ENCODE measurements at regions not wholly inside any gene's neighbourhood (a gene's known extent, or its start where the extent isn't known, plus 50 kb on each side); places are given as distances from the start of the nearest gene placed in this dataset.

DNA sequence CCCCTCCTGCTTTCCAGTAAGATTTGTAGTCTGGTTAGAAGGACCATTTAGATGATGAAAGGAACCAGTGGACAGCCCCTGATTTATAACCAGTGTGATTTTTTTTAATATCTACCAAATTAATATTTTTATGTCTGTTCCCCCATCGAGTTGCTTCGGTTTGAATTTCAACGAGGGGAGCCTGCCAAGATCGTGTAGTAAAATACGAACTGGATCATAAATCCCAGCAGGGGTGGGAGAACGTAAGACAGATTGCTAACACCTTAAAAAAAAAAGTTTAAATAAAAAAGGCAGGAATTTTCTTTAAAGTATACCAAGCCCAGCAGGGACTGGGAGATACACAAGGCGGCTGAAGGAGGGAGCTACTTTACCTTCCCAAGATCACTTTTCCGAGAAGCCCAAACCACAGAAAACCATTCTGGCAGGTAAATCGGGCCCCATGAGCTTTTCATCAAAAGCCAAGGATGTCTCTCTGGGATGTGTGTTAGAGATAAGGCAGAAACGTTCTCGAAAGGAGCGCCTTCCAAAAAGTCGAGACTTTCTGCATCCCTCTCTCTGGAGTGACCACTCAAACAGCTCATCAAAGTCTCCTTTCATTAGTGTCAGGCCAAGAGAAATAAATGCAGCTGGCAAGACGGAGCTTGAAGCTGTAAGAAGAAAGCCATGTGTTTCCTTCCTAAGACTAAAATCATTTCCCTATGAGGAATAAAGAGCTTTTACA is 270.5 kb upstream of the NFE2L3 start:
- Histone ChIP-seq H3K4me1 (ENCODE audit: insufficient read depth, low read length) (no peaks in the 10 kb centered on the region), H3K9me3 (ENCODE audit: insufficient read depth, low read depth, low read length) (no peaks in the 10 kb centered on the region), H3K4me3 (ENCODE audit: insufficient read depth, low read depth, low read length) (no peak overlapping the region), H3K79me2 (ENCODE audit: insufficient read depth, low read length) (no peaks in the 10 kb centered on the region), H3K4me2 (ENCODE audit: low read length) (no peak overlapping the region), H3K9ac (ENCODE audit: low read length) (no peak overlapping the region), H3K27ac (ENCODE audit: low read depth, low read length) (no peak overlapping the region), H3K36me3 (ENCODE audit: insufficient read depth, low read length) (no peaks in the 10 kb centered on the region), H3K27me3 (ENCODE audit: insufficient read depth, low read length) (peaks cover 11% of the 10 kb centered on the region), H4K20me1 (ENCODE audit: insufficient read depth, low read length) (no peaks in the 10 kb centered on the region), H2AFZ (ENCODE audit: low read depth, low read length) (no peak overlapping the region)
- no peak for TF ChIP-seq EZH2 (IDR thresholded peaks at IDR 0.05; ENCODE audit: insufficient read depth, low read length)
- TF ChIP-seq, protein P1, sequence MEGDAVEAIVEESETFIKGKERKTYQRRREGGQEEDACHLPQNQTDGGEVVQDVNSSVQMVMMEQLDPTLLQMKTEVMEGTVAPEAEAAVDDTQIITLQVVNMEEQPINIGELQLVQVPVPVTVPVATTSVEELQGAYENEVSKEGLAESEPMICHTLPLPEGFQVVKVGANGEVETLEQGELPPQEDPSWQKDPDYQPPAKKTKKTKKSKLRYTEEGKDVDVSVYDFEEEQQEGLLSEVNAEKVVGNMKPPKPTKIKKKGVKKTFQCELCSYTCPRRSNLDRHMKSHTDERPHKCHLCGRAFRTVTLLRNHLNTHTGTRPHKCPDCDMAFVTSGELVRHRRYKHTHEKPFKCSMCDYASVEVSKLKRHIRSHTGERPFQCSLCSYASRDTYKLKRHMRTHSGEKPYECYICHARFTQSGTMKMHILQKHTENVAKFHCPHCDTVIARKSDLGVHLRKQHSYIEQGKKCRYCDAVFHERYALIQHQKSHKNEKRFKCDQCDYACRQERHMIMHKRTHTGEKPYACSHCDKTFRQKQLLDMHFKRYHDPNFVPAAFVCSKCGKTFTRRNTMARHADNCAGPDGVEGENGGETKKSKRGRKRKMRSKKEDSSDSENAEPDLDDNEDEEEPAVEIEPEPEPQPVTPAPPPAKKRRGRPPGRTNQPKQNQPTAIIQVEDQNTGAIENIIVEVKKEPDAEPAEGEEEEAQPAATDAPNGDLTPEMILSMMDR (IDR thresholded peaks at IDR 0.05; ENCODE audit: insufficient read depth, low read depth, low read length), result no peak
- FAIRE-seq, result no peak
- no peaks in the 10 kb centered on the region for H3K36me3 Mint-ChIP-seq (ENCODE audit: low read depth, unreplicated experiment)
- no peak overlapping the region for H3K27ac Mint-ChIP-seq (ENCODE audit: unreplicated experiment)
- H3K27me3 Mint-ChIP-seq (ENCODE audit: low read depth, unreplicated experiment), result peaks cover 23% of the 10 kb centered on the region
- no peak overlapping the region for H3K4me3 Mint-ChIP-seq (ENCODE audit: unreplicated experiment)
- no peaks in the 10 kb centered on the region for H3K4me1 Mint-ChIP-seq (ENCODE audit: low read depth, unreplicated experiment)
- no peak for DNase-seq (ENCODE audit: low read depth)
- no peaks in the 10 kb centered on the region for H3K9me3 Mint-ChIP-seq (ENCODE audit: unreplicated experiment)

DNA sequence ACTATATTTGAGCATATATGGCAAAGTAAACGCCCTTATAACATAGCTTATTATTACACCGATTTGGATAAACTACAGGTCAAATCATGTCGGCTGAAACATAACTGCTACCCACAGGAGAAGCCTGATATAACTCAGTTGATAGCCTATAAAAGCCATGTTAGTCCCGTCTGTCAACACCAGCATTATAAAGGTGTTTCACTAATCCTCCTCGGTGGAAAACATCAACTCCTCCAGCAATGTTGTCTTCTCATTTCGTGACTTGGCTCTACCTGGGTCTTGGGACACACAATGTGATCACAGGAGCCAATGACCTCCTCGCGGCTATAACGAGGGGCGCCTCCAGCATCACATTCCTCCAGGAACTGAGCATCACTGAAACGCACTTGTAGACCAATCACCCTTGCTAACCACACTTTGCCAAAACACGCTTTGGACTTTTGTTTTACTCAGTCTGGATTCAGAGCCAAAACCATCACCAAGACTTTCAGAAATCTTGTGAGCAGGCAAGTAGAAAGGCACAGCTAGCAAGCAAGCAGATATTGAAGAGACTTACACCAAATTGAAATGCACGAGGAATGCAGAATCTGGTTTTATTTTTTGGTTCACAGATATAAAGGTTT is 269.7 kb upstream of the NFE2L3 start:
- TF ChIP-seq, protein P1 (IDR thresholded peaks at IDR 0.05; ENCODE audit: insufficient read depth, low read depth, low read length), result no peak
- no peak for TF ChIP-seq EZH2 (IDR thresholded peaks at IDR 0.05; ENCODE audit: insufficient read depth, low read length)
- no peak overlapping the region for H3K27ac ChIP-seq (ENCODE audit: low read depth, low read length)
- peaks cover 23% of the 10 kb centered on the region for H3K27me3 Mint-ChIP-seq (ENCODE audit: low read depth, unreplicated experiment)

More for the DNA sequence above, 269.7 kb upstream of the NFE2L3 start:
- no peaks in the 10 kb centered on the region for H3K36me3 ChIP-seq (ENCODE audit: insufficient read depth, low read length)
- FAIRE-seq, result no peak
- no peak overlapping the region for H2AFZ ChIP-seq (ENCODE audit: low read depth, low read length)
- no peak for DNase-seq (ENCODE audit: low read depth)
- Mint-ChIP-seq H3K4me3 (ENCODE audit: unreplicated experiment) (no peak overlapping the region), H3K27ac (ENCODE audit: unreplicated experiment) (no peak overlapping the region), H3K36me3 (ENCODE audit: low read depth, unreplicated experiment) (no peaks in the 10 kb centered on the region), H3K9me3 (ENCODE audit: unreplicated experiment) (no peaks in the 10 kb centered on the region), H3K4me1 (ENCODE audit: low read depth, unreplicated experiment) (no peaks in the 10 kb centered on the region)
- no peak overlapping the region for H3K9ac ChIP-seq (ENCODE audit: low read length)
- H4K20me1 ChIP-seq (ENCODE audit: insufficient read depth, low read length), result no peaks in the 10 kb centered on the region
- H3K27me3 ChIP-seq (ENCODE audit: insufficient read depth, low read length), result peaks cover 6% of the 10 kb centered on the region
- no peak overlapping the region for H3K4me2 ChIP-seq (ENCODE audit: low read length)
- no peak overlapping the region for H3K4me3 ChIP-seq (ENCODE audit: insufficient read depth, low read depth, low read length)
- H3K9me3 ChIP-seq (ENCODE audit: insufficient read depth, low read depth, low read length), result no peaks in the 10 kb centered on the region
- no peaks in the 10 kb centered on the region for H3K79me2 ChIP-seq (ENCODE audit: insufficient read depth, low read length)
- no peaks in the 10 kb centered on the region for H3K4me1 ChIP-seq (ENCODE audit: insufficient read depth, low read length)

Measured in astrocyte (in vitro differentiated cells and primary cell).